AML-193 (cell line): ENCODE measurements at regions not wholly inside any gene's neighbourhood (a gene's known extent, or its start where the extent isn't known, plus 50 kb on each side); places are given as distances from the start of the nearest gene placed in this dataset.

Experiments used
- DNase-seq, 2 experiments: peaks; one replicate each; lab custom pipeline; 2025; lab: John Stamatoyannopoulos, UW

GRCh38 chr6:77979204-77979603 lies 326.4 kb downstream of the MEI4 start:
- DNase-seq, result no peak

- no peak for DNase-seq
Observed at GRCh38 chr6:77986380-77987034, 333.7 kb downstream of the MEI4 start.

GRCh38 chr6:77987035-77987384 lies 334.2 kb downstream of the MEI4 start:
- no peak for DNase-seq

- DNase-seq, result no peak
Observed at GRCh38 chr6:78010130-78010529, 357.3 kb downstream of the MEI4 start.

GRCh38 chr6:78020586-78020985 lies 367.7 kb downstream of the MEI4 start:
- no peak for DNase-seq

- DNase-seq, result no peak
Observed at GRCh38 chr6:78025502-78025901, 372.7 kb downstream of the MEI4 start.

GRCh38 chr6:78031228-78031627 lies 378.4 kb downstream of the MEI4 start:
- DNase-seq, result no peak

GRCh38 chr6:78059171-78059570 lies 406.3 kb downstream of the MEI4 start:
- no peak for DNase-seq

- DNase-seq, result no peak
Observed at GRCh38 chr6:78062993-78063392, 410.2 kb downstream of the MEI4 start.

- no peak for DNase-seq
Observed at GRCh38 chr6:78076371-78076770, 423.5 kb downstream of the MEI4 start.

GRCh38 chr6:78089531-78089930 lies 436.7 kb downstream of the MEI4 start:
- no peak for DNase-seq

- DNase-seq, result no peak
Observed at GRCh38 chr6:78093906-78094305, 441.1 kb downstream of the MEI4 start.

- DNase-seq, result no peak
Observed at GRCh38 chr6:78101387-78101786, 448.5 kb downstream of the MEI4 start.

- no peak for DNase-seq
Observed at GRCh38 chr6:78110641-78111040, 457.8 kb downstream of the MEI4 start.

- no peak for DNase-seq
Observed at GRCh38 chr6:78117966-78118365, 465.1 kb downstream of the MEI4 start.

- DNase-seq, result no peak
Observed at GRCh38 chr6:78131521-78131920, 478.7 kb downstream of the MEI4 start.

GRCh38 chr6:78132671-78133410 lies 480.0 kb downstream of the MEI4 start:
- no peak for DNase-seq

- no peak for DNase-seq
Observed at GRCh38 chr6:78150425-78150824, 497.6 kb downstream of the MEI4 start.

GRCh38 chr6:78153976-78154375 lies 501.1 kb downstream of the MEI4 start:
- DNase-seq, result no peak

GRCh38 chr6:78157606-78158005 lies 504.8 kb downstream of the MEI4 start:
- no peak for DNase-seq

- DNase-seq, result no peak
Observed at GRCh38 chr6:78188891-78189290, 536.1 kb downstream of the MEI4 start.

GRCh38 chr6:78192057-78192456 lies 539.2 kb downstream of the MEI4 start:
- no peak for DNase-seq

- no peak for DNase-seq
Observed at GRCh38 chr6:78199044-78199443, 546.2 kb downstream of the MEI4 start.

GRCh38 chr6:78222226-78222625 lies 569.4 kb downstream of the MEI4 start:
- no peak for DNase-seq
